22Rv1 (cell line): ENCODE measurements at regions not wholly inside any gene's neighbourhood (a gene's known extent, or its start where the extent isn't known, plus 50 kb on each side); places are given as distances from the start of the nearest gene placed in this dataset.

Source experiments
- H3K27ac ChIP-seq: fragments of 450-650 bp; 2 replicates; pipeline ENCODE4 v1.5.1; 2017
- CTCF ChIP-seq: fragments of 450-650 bp; IDR thresholded peaks from 2 replicates; pipeline ENCODE4 v1.5.1; 2017; ENCODE audit warnings: mild to moderate bottlenecking
- ZFX ChIP-seq: fragments of 450-650 bp; IDR thresholded peaks from 2 replicates; pipeline ENCODE4 v1.6.1; 2017; ENCODE audit warnings: antibody characterized with exemption, borderline replicate concordance

- no peak overlapping the region for H3K27ac ChIP-seq
- TF ChIP-seq CTCF (no peak), ZFX (no peak)
These were observed 343.8 kb upstream of the MYT1L start for GRCh38 chr2:2674831-2675230.

- no peak overlapping the region for H3K27ac ChIP-seq
- TF ChIP-seq CTCF, result no peak
- TF ChIP-seq ZFX, result no peak
These were observed 342.3 kb upstream of the MYT1L start for GRCh38 chr2:2673406-2673805.

- TF ChIP-seq ZFX (no peak), CTCF (no peak)
- H3K27ac ChIP-seq, result no peak overlapping the region
These were observed 341.2 kb upstream of the MYT1L start for GRCh38 chr2:2672249-2672648.

GRCh38 chr2:2671826-2672225, 340.8 kb upstream of the MYT1L start:
- TF ChIP-seq ZFX (no peak), CTCF (no peak)
- H3K27ac ChIP-seq, result no peak overlapping the region

- H3K27ac ChIP-seq, result no peak overlapping the region
- TF ChIP-seq ZFX, result no peak
- TF ChIP-seq CTCF, result no peak
These were observed 338.2 kb upstream of the MYT1L start for GRCh38 chr2:2669316-2669715.

GRCh38 chr2:2668681-2669265, 337.7 kb upstream of the MYT1L start:
- no peak overlapping the region for H3K27ac ChIP-seq
- TF ChIP-seq ZFX, result no peak
- TF ChIP-seq CTCF, result no peak

- H3K27ac ChIP-seq, result no peak overlapping the region
- TF ChIP-seq CTCF (no peak), ZFX (no peak)
These were observed 336.6 kb upstream of the MYT1L start for GRCh38 chr2:2667690-2668089.
